ENCODE measurements at regions not wholly inside any gene's neighbourhood (a gene's known extent, or its start where the extent isn't known, plus 50 kb on each side); places are given as distances from the start of the nearest gene placed in this dataset.

DNA sequence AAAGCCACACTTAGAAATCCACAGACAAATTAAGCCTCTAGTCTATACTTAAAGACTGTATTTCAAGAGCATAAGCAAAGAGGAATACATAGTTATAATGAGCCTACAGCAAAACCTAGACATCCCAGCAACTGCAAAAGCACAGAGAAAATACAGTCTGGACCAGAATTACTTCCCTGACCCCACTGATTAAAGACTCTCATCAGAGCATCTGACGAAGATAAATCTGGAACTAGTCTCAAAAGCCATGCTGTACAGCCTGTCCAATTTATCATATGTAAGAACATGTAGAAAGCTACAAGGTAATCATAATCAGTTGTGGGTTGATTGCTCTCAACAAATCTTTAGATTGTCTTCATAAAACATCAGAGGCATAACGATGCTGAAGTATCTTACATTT lies 285.1 kb upstream of the CAND1 start:
- TF ChIP-seq, protein P1, sequence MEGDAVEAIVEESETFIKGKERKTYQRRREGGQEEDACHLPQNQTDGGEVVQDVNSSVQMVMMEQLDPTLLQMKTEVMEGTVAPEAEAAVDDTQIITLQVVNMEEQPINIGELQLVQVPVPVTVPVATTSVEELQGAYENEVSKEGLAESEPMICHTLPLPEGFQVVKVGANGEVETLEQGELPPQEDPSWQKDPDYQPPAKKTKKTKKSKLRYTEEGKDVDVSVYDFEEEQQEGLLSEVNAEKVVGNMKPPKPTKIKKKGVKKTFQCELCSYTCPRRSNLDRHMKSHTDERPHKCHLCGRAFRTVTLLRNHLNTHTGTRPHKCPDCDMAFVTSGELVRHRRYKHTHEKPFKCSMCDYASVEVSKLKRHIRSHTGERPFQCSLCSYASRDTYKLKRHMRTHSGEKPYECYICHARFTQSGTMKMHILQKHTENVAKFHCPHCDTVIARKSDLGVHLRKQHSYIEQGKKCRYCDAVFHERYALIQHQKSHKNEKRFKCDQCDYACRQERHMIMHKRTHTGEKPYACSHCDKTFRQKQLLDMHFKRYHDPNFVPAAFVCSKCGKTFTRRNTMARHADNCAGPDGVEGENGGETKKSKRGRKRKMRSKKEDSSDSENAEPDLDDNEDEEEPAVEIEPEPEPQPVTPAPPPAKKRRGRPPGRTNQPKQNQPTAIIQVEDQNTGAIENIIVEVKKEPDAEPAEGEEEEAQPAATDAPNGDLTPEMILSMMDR (IDR thresholded peaks at IDR 0.05; ENCODE audit: extremely low read depth in 1 of 2, insufficient read depth in 1 of 2, low read depth in 1 of 2, low read length in 2 of 2) = no peak
- no peak for TF ChIP-seq EZH2 (IDR thresholded peaks at IDR 0.05; ENCODE audit: borderline replicate concordance, low read depth, low read length, severe bottlenecking)
